B cell (primary cell): ENCODE measurements at regions not wholly inside any gene's neighbourhood (a gene's known extent, or its start where the extent isn't known, plus 50 kb on each side); places are given as distances from the start of the nearest gene placed in this dataset.

Source experiments
- ATAC-seq: fragments of 200-7000 bp; cut with Tn5 transposase; one replicate; pipeline ENCODE4 v1.10.0; 2021; ENCODE audit warnings: low read depth, mild to moderate bottlenecking, moderate number of reproducible peaks, moderate library complexity
- CTCF ChIA-PET: fragments of 350-600 bp; sonication (Branson Sonifier 250); formaldehyde crosslinking; loops from one replicate; lab custom pipeline; 2021; ENCODE audit warnings: antibody characterized with exemption, inconsistent platforms; lab: Charles Lee
- POLR2A ChIA-PET: fragments of 350-600 bp; sonication (Branson Sonifier 250); formaldehyde crosslinking; loops from one replicate; lab custom pipeline; 2021; ENCODE audit warnings: antibody characterized with exemption; lab: Charles Lee
- DNase-seq: peaks from one replicate; pipeline ENCODE4 v3.0.0; 2013
- H2AFZ ChIP-seq: 2 replicates; pipeline ENCODE4 v1.6.1; 2012; ENCODE audit warnings: mild to moderate bottlenecking, low read depth, low read length; ENCODE audit not compliant: insufficient read depth, poor library complexity, severe bottlenecking
- H3K27ac ChIP-seq, 2 donors: 1 replicate in 1 of 2; 2 replicates in 1 of 2; pipeline ENCODE4 v1.5.1; 2012 to 2013; ENCODE audit warnings: low read length in 2 of 2, mild to moderate bottlenecking in 2 of 2, moderate library complexity in 1 of 2
- H3K27me3 ChIP-seq, 4 experiments: fragments of 200-600 bp in 1 of 4; sonication (generic) in 1 of 4; replicated peaks in 1 of 4; 1 replicate in 2 of 4; 2 replicates in 2 of 4; pipeline versions ENCODE4 v1.6.1 to v1.7.0; 2013 to 2016; ENCODE audit warnings: low read length in 3 of 4, mild to moderate bottlenecking in 2 of 4, mixed read lengths in 1 of 4, moderate library complexity in 1 of 4; ENCODE audit not compliant: insufficient read depth in 4 of 4, control insufficient read depth in 3 of 4; ENCODE audit errors: control extremely low read depth in 1 of 4
- H3K36me3 ChIP-seq, 2 experiments: replicated peaks in 1 of 2; 1 replicate in 1 of 2; 2 replicates in 1 of 2; pipeline versions ENCODE4 v1.6.1 to v1.7.1; 2013; ENCODE audit warnings: low read length in 1 of 2; ENCODE audit not compliant: insufficient read depth in 2 of 2, control insufficient read depth in 1 of 2; ENCODE audit errors: control extremely low read depth in 1 of 2, extremely low read depth in 1 of 2
- H3K4me1 ChIP-seq, 2 donors: fragments of 200-600 bp in 1 of 2; sonication (generic) in 1 of 2; 1 replicate in 1 of 2; 2 replicates in 1 of 2; pipeline versions ENCODE4 v1.5.1 to v1.6.1; 2013 to 2017; ENCODE audit warnings: low read length in 2 of 2; ENCODE audit not compliant: control insufficient read depth in 2 of 2, insufficient read depth in 2 of 2
- H3K4me2 ChIP-seq: replicated peaks from 2 replicates; pipeline ENCODE3; 2012; ENCODE audit warnings: mild to moderate bottlenecking, low read depth, low read length; ENCODE audit not compliant: poor library complexity, severe bottlenecking
- H3K4me3 ChIP-seq, 5 experiments: fragments of 200-600 bp in 1 of 5; sonication (generic) in 1 of 5; 1 replicate in 3 of 5; 2 replicates in 2 of 5; pipeline versions ENCODE4 v1.5.1 to v1.7.0; 2011 to 2016; ENCODE audit warnings: low read length in 4 of 5, mild to moderate bottlenecking in 4 of 5, low read depth in 2 of 5, control low read depth in 1 of 5, moderate library complexity in 1 of 5; ENCODE audit not compliant: insufficient read depth in 1 of 5; ENCODE audit errors: control extremely low read depth in 1 of 5, extremely low read depth in 1 of 5
- H3K79me2 ChIP-seq: fragments of 200-600 bp; sonication (generic); one replicate; pipeline ENCODE4 v1.6.0; 2016; ENCODE audit warnings: low read length; ENCODE audit not compliant: control insufficient read depth, insufficient read depth
- H3K9ac ChIP-seq: fragments of 200-600 bp; sonication (generic); 2 replicates; pipeline ENCODE4 v1.6.1; 2017; ENCODE audit warnings: mild to moderate bottlenecking, low read length, moderate library complexity
- H3K9me3 ChIP-seq, 3 donors: one replicate each; pipeline versions ENCODE4 v1.6.1 to v1.7.1; 2013; ENCODE audit warnings: low read length in 2 of 3; ENCODE audit not compliant: control insufficient read depth in 2 of 3, insufficient read depth in 1 of 3; ENCODE audit errors: control extremely low read depth in 1 of 3
- H4K20me1 ChIP-seq: 2 replicates; pipeline ENCODE4 v1.6.0; 2012; ENCODE audit warnings: mild to moderate bottlenecking, low read length; ENCODE audit not compliant: insufficient read depth, control insufficient read depth, poor library complexity, severe bottlenecking
- H3K27ac Mint-ChIP-seq: one replicate; pipeline ENCODE4 v1.8.0; 2021; ENCODE audit warnings: mixed read lengths
- H3K27me3 Mint-ChIP-seq: one replicate; pipeline ENCODE4 v1.8.0; 2021; ENCODE audit warnings: mixed read lengths
- H3K4me1 Mint-ChIP-seq: one replicate; pipeline ENCODE4 v1.8.0; 2021; ENCODE audit warnings: mixed read lengths
- H3K4me3 Mint-ChIP-seq: one replicate; pipeline ENCODE4 v1.8.0; 2021; ENCODE audit warnings: mixed read lengths
- H3K9me3 Mint-ChIP-seq: one replicate; pipeline ENCODE4 v1.8.0; 2022; ENCODE audit warnings: mixed read lengths; ENCODE audit not compliant: insufficient read depth
- EZH2 ChIP-seq: IDR thresholded peaks from 2 replicates; pipeline ENCODE4 v1.6.1; 2012; ENCODE audit warnings: borderline replicate concordance, low read depth, mild to moderate bottlenecking, moderate library complexity, low read length; ENCODE audit not compliant: insufficient read depth, poor library complexity, severe bottlenecking
- WGBS: methylation state at CpG from one replicate; pipeline ENCODE4 v1.1.5; 2013; ENCODE audit warnings: missing lambda C conversion rate; ENCODE audit not compliant: insufficient coverage; 5-methylcytosine and 5-hydroxymethylcytosine counted together
- intact Hi-C: fragments of 100-400 bp; cut with micrococcal nuclease; formaldehyde crosslinking; loops from one replicate; pipeline ENCODE4 v1.10.0; 2022
- TF ChIP-seq, protein P1 (sequence below): fragments of 200-600 bp; IDR thresholded peaks from one replicate; pipeline ENCODE4 v1.8.0; 2022; ENCODE audit warnings: antibody characterized with exemption, mild to moderate bottlenecking

- intact Hi-C loops: no loop called here
- Mint-ChIP-seq H3K4me1 (no peaks in the 10 kb centered on the region), H3K27ac (no peak overlapping the region), H3K4me3 (no peak overlapping the region), H3K27me3 (peaks cover 5% of the 10 kb centered on the region), H3K9me3 (no peaks in the 10 kb centered on the region)
- no peak overlapping the region for H3K27ac ChIP-seq
- no peak for ATAC-seq
- H3K4me2 ChIP-seq: no peak overlapping the region
- no peaks in the 10 kb centered on the region for H3K4me1 ChIP-seq
- POLR2A ChIA-PET: no interaction called here
- H3K9me3 ChIP-seq: no peaks in the 10 kb centered on the region
- CTCF ChIA-PET: no interaction called here
- no peak overlapping the region for H3K4me3 ChIP-seq
- H2AFZ ChIP-seq: no peak overlapping the region
- no peaks in the 10 kb centered on the region for H3K27me3 ChIP-seq
- TF ChIP-seq EZH2: no peak
- TF ChIP-seq, protein P1, sequence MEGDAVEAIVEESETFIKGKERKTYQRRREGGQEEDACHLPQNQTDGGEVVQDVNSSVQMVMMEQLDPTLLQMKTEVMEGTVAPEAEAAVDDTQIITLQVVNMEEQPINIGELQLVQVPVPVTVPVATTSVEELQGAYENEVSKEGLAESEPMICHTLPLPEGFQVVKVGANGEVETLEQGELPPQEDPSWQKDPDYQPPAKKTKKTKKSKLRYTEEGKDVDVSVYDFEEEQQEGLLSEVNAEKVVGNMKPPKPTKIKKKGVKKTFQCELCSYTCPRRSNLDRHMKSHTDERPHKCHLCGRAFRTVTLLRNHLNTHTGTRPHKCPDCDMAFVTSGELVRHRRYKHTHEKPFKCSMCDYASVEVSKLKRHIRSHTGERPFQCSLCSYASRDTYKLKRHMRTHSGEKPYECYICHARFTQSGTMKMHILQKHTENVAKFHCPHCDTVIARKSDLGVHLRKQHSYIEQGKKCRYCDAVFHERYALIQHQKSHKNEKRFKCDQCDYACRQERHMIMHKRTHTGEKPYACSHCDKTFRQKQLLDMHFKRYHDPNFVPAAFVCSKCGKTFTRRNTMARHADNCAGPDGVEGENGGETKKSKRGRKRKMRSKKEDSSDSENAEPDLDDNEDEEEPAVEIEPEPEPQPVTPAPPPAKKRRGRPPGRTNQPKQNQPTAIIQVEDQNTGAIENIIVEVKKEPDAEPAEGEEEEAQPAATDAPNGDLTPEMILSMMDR: no peak
- DNase-seq: no peak
- H4K20me1 ChIP-seq: no peaks in the 10 kb centered on the region
- H3K79me2 ChIP-seq: no peaks in the 10 kb centered on the region
- H3K36me3 ChIP-seq: no peaks in the 10 kb centered on the region
- WGBS: 92% methylated on average over 2 of the region's 5 CpGs
- H3K9ac ChIP-seq: no peak overlapping the region
These were observed 290.4 kb upstream of the NR4A3 start for GRCh38 chr9:99531313-99531712.

DNA sequence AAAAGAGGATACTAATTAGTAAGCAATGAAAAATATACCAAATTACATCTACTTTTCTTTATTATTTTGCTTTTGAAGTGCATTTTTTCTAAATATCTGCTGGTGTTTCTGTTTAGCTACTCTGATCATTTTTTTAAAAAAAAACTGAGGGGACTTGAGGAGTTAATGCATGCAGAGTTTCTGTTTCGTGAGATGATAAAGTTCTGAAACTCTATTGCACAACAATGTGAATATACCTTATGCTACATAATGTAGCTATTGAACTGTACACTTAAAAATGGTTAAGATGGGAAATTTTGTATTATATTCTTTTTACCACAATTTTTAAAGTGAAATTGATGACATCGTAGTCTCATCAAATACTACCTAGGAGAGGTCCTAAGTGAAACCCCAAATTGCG, 288.3 kb upstream of the NR4A3 start:
- Mint-ChIP-seq H3K27ac (no peak overlapping the region), H3K4me3 (no peak overlapping the region), H3K4me1 (no peaks in the 10 kb centered on the region), H3K9me3 (no peaks in the 10 kb centered on the region), H3K27me3 (peaks cover 11% of the 10 kb centered on the region)
- intact Hi-C loops: no loop called here
- H3K27ac ChIP-seq: no peak overlapping the region
- H2AFZ ChIP-seq: no peak overlapping the region
- ChIA-PET POLR2A (no interaction called here), CTCF (interaction anchor here (1.3 kb wide), 1 partner anchor 10 kb away, joined by 6 read pairs; no protein-coding TSS in a partner anchor)
- no peaks in the 10 kb centered on the region for H3K27me3 ChIP-seq
- H3K4me2 ChIP-seq: no peak overlapping the region
- H3K36me3 ChIP-seq: no peaks in the 10 kb centered on the region
- H3K4me3 ChIP-seq: no peak overlapping the region
- TF ChIP-seq EZH2: no peak
- TF ChIP-seq, protein P1: no peak
- H3K4me1 ChIP-seq: no peaks in the 10 kb centered on the region
- H3K79me2 ChIP-seq: no peaks in the 10 kb centered on the region
- whole genome bisulfite sequencing: no CpG with 5 or more reads among the region's 3 CpGs
- DNase-seq (no peak), ATAC-seq (no peak)
- H3K9me3 ChIP-seq: no peaks in the 10 kb centered on the region
- H3K9ac ChIP-seq: no peak overlapping the region
- no peaks in the 10 kb centered on the region for H4K20me1 ChIP-seq
